ENCODE measurements at regions not wholly inside any gene's neighbourhood (a gene's known extent, or its start where the extent isn't known, plus 50 kb on each side); places are given as distances from the start of the nearest gene placed in this dataset.

DNA sequence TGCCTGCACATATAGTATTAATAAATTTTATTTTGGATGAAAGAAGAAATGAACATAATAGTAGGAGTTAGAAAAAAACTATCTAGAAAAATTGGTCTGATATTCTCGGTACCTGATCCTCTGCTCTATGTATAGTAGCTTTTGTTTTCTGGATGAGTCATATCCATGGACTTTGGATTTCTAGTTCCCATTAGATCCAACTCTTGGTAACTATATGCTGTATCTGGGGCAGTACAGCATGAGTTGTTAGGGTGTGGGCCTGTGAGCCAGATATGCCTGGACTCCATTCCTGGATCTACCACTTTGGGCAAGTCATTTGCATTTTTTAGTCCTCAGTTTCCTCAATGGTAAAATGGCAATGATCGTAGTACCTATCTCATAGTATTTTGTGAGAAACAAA is 372.2 kb upstream of the PKN2 start:
- no peak overlapping the region for H4K91ac ChIP-seq (ENCODE audit: low read depth, low read length, poor library complexity)
- no peak overlapping the region for H3K18ac ChIP-seq (ENCODE audit: low read length)
- H2BK120ac ChIP-seq (ENCODE audit: low read depth, low read length): no peak overlapping the region
- no peak overlapping the region for H3K27ac ChIP-seq (replicated peaks; ENCODE audit: low read length)
- H3K4ac ChIP-seq (ENCODE audit: low read length): no peak overlapping the region
- no peak overlapping the region for H2BK5ac ChIP-seq (ENCODE audit: low read length)
- no peak overlapping the region for H3K4me2 ChIP-seq (ENCODE audit: insufficient read depth, low read length, poor library complexity, severe bottlenecking)
- no peaks in the 10 kb centered on the region for H3K36me3 ChIP-seq (replicated peaks in 1 of 2; ENCODE audit: control insufficient read depth in 2 of 2, insufficient read depth in 2 of 2, low read length in 2 of 2)
- no peak overlapping the region for H3K14ac ChIP-seq (ENCODE audit: low read length)
- WGBS, 2 donors (ENCODE audit: extremely low coverage in 2 of 2, insufficient read length in 2 of 2, insufficient replicate concordance in 1 of 2): no CpG with 5 or more reads among the region's 2 CpGs
- DNase-seq (ENCODE audit: low spot score): no peak
- no peaks in the 10 kb centered on the region for H3K4me1 ChIP-seq (ENCODE audit: control insufficient read depth in 2 of 2, insufficient read depth in 1 of 2, low read depth in 1 of 2, low read length in 2 of 2)
- no peaks in the 10 kb centered on the region for H3K27me3 ChIP-seq (ENCODE audit: control insufficient read depth in 3 of 3, insufficient read depth in 3 of 3, low read depth in 1 of 3, low read length in 3 of 3)
- H2AFZ ChIP-seq (ENCODE audit: low read length): no peak overlapping the region
- H2BK12ac ChIP-seq (ENCODE audit: low read length): no peak overlapping the region
- H3K23ac ChIP-seq (ENCODE audit: low read depth, low read length, poor library complexity): no peak overlapping the region
- no peaks in the 10 kb centered on the region for H3K79me1 ChIP-seq (ENCODE audit: low read depth, low read length)
- H3K9ac ChIP-seq (ENCODE audit: low read depth, low read length, poor library complexity): no peak overlapping the region
- H4K8ac ChIP-seq (ENCODE audit: low read depth, low read length): no peak overlapping the region
- H2BK15ac ChIP-seq (ENCODE audit: low read length): no peak overlapping the region
- peaks cover 0 to 2% of the 10 kb centered on the region in 2 donors for H3K9me3 ChIP-seq (replicated peaks in 1 of 2; ENCODE audit: control insufficient read depth in 2 of 2, insufficient read depth in 1 of 2, low read depth in 1 of 2, low read length in 2 of 2)
- no peak overlapping the region for H2AK5ac ChIP-seq (ENCODE audit: low read depth, low read length)
- no peak overlapping the region for H3K4me3 ChIP-seq (ENCODE audit: low read length in 2 of 2)

DNA sequence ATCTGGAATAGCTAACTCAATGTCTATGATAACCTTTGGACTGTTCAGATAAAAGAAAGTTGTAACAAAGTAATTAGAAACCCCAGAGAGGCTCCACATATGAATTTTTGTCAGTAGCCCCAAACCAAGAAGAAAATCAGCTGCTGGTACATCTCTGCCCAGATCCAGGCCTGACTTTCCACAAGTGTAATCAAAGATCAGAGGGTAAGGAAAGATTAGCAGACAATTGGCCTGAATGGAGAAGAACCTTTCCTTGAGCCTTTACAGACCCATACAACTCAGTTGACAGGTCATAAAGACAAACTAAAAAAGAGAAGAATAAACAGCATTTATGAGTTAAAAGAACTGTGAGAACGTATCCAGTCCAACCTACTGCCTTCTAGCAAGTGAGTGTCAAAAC is 366.7 kb upstream of the PKN2 start:
- no peak overlapping the region for H3K18ac ChIP-seq (ENCODE audit: low read length)
- WGBS, 2 donors (ENCODE audit: extremely low coverage in 2 of 2, insufficient read length in 2 of 2, insufficient replicate concordance in 1 of 2): no CpG with 5 or more reads among the region's 1 CpG

DNA sequence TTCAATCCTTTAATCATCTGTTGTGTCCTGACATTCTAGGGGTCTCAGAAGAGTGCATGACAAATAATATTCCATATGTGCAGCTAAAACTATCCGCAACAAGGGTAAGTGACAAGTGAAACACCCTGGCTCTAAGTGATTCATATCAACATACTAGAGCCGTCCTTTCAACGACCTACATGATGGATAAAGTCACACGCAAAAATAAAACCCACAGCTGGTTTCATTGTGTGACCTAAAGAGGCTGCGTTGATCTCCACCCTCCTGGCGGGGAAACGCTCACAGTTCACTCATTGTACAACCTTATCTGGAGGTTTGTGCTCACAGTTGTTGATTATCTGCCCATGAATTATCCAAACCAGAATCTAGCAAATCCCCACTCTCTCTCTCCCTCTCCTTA is 365.3 kb upstream of the PKN2 start:
- H2BK5ac ChIP-seq (ENCODE audit: low read length): no peak overlapping the region
- no peaks in the 10 kb centered on the region for H3K36me3 ChIP-seq (replicated peaks in 1 of 2; ENCODE audit: control insufficient read depth in 2 of 2, insufficient read depth in 2 of 2, low read length in 2 of 2)
- H2BK120ac ChIP-seq (ENCODE audit: low read depth, low read length): no peak overlapping the region
- H2AFZ ChIP-seq (ENCODE audit: low read length): peak overlapping the region; percentile 26
- H3K14ac ChIP-seq (ENCODE audit: low read length): no peak overlapping the region
- H2AK5ac ChIP-seq (ENCODE audit: low read depth, low read length): no peak overlapping the region
- no peaks in the 10 kb centered on the region for H3K79me1 ChIP-seq (ENCODE audit: low read depth, low read length)
- no peaks in the 10 kb centered on the region for H3K27me3 ChIP-seq (ENCODE audit: control insufficient read depth in 3 of 3, insufficient read depth in 3 of 3, low read depth in 1 of 3, low read length in 3 of 3)
- no peak overlapping the region for H2BK15ac ChIP-seq (ENCODE audit: low read length)
- H3K4me2 ChIP-seq (ENCODE audit: insufficient read depth, low read length, poor library complexity, severe bottlenecking): no peak overlapping the region
- H3K4ac ChIP-seq (ENCODE audit: low read length): no peak overlapping the region
- H4K91ac ChIP-seq (ENCODE audit: low read depth, low read length, poor library complexity): no peak overlapping the region
- no peak overlapping the region for H3K18ac ChIP-seq (ENCODE audit: low read length)
- no CpG with 5 or more reads among the region's 7 CpGs for WGBS, 2 donors (ENCODE audit: extremely low coverage in 2 of 2, insufficient read length in 2 of 2, insufficient replicate concordance in 1 of 2)
- H3K4me1 ChIP-seq (ENCODE audit: control insufficient read depth in 2 of 2, insufficient read depth in 1 of 2, low read depth in 1 of 2, low read length in 2 of 2): no peaks in the 10 kb centered on the region
- no peak overlapping the region for H3K27ac ChIP-seq (replicated peaks; ENCODE audit: low read length)
- no peak overlapping the region for H4K8ac ChIP-seq (ENCODE audit: low read depth, low read length)
- H3K9ac ChIP-seq (ENCODE audit: low read depth, low read length, poor library complexity): no peak overlapping the region
- no peak overlapping the region for H3K4me3 ChIP-seq (ENCODE audit: low read length in 2 of 2)
- no peak overlapping the region for H2BK12ac ChIP-seq (ENCODE audit: low read length)
- H3K23ac ChIP-seq (ENCODE audit: low read depth, low read length, poor library complexity): no peak overlapping the region
- DNase-seq (ENCODE audit: low spot score): no peak
- no peaks in the 10 kb centered on the region for H3K9me3 ChIP-seq (replicated peaks in 1 of 2; ENCODE audit: control insufficient read depth in 2 of 2, insufficient read depth in 1 of 2, low read depth in 1 of 2, low read length in 2 of 2)

More for the DNA sequence above, 366.7 kb upstream of the PKN2 start:
- no peak overlapping the region for H2BK12ac ChIP-seq (ENCODE audit: low read length)
- H2AK5ac ChIP-seq (ENCODE audit: low read depth, low read length): no peak overlapping the region
- no peak overlapping the region for H4K91ac ChIP-seq (ENCODE audit: low read depth, low read length, poor library complexity)
- H3K4me1 ChIP-seq (ENCODE audit: control insufficient read depth in 2 of 2, insufficient read depth in 1 of 2, low read depth in 1 of 2, low read length in 2 of 2): no peaks in the 10 kb centered on the region
- H2BK15ac ChIP-seq (ENCODE audit: low read length): no peak overlapping the region
- no peak overlapping the region for H4K8ac ChIP-seq (ENCODE audit: low read depth, low read length)
- H3K27ac ChIP-seq (replicated peaks; ENCODE audit: low read length): no peak overlapping the region
- no peak overlapping the region for H3K4me2 ChIP-seq (ENCODE audit: insufficient read depth, low read length, poor library complexity, severe bottlenecking)
- DNase-seq (ENCODE audit: low spot score): no peak
- H3K4me3 ChIP-seq (ENCODE audit: low read length in 2 of 2): no peak overlapping the region
- no peak overlapping the region for H3K9ac ChIP-seq (ENCODE audit: low read depth, low read length, poor library complexity)
- no peak overlapping the region for H3K4ac ChIP-seq (ENCODE audit: low read length)
- H3K79me1 ChIP-seq (ENCODE audit: low read depth, low read length): no peaks in the 10 kb centered on the region
- no peaks in the 10 kb centered on the region for H3K27me3 ChIP-seq (ENCODE audit: control insufficient read depth in 3 of 3, insufficient read depth in 3 of 3, low read depth in 1 of 3, low read length in 3 of 3)
- H3K14ac ChIP-seq (ENCODE audit: low read length): no peak overlapping the region
- H3K9me3 ChIP-seq (replicated peaks in 1 of 2; ENCODE audit: control insufficient read depth in 2 of 2, insufficient read depth in 1 of 2, low read depth in 1 of 2, low read length in 2 of 2): no peaks in the 10 kb centered on the region
- H2BK120ac ChIP-seq (ENCODE audit: low read depth, low read length): no peak overlapping the region
- H2AFZ ChIP-seq (ENCODE audit: low read length): no peak overlapping the region
- no peaks in the 10 kb centered on the region for H3K36me3 ChIP-seq (replicated peaks in 1 of 2; ENCODE audit: control insufficient read depth in 2 of 2, insufficient read depth in 2 of 2, low read length in 2 of 2)
- H3K23ac ChIP-seq (ENCODE audit: low read depth, low read length, poor library complexity): no peak overlapping the region
- no peak overlapping the region for H2BK5ac ChIP-seq (ENCODE audit: low read length)

DNA sequence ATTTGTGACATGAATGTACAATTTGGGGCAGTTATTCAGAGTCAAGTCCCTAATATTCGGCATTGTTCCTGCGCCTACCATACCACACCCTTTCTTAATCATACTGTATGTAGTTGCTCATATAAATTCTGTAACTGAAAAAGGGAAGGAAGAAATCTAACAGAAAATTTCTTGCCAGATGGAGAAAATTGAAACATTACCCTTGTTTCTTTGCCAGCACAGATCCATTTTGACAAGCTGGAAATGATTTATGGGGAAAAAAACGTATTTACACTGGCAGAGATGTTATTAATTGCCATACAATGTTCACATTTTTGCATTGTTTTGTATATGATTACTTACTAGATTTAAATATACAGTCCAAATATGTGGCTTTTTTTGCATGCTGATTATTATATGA is 363.8 kb upstream of the PKN2 start:
- H3K9ac ChIP-seq (ENCODE audit: low read depth, low read length, poor library complexity): no peak overlapping the region
- no peak overlapping the region for H3K14ac ChIP-seq (ENCODE audit: low read length)
- no peak overlapping the region for H4K91ac ChIP-seq (ENCODE audit: low read depth, low read length, poor library complexity)
- no peaks in the 10 kb centered on the region for H3K79me1 ChIP-seq (ENCODE audit: low read depth, low read length)
- no peak overlapping the region for H3K4ac ChIP-seq (ENCODE audit: low read length)
- H3K23ac ChIP-seq (ENCODE audit: low read depth, low read length, poor library complexity): no peak overlapping the region
- H2BK15ac ChIP-seq (ENCODE audit: low read length): no peak overlapping the region
- H3K18ac ChIP-seq (ENCODE audit: low read length): no peak overlapping the region
- no peak overlapping the region for H2BK5ac ChIP-seq (ENCODE audit: low read length)
- no peak overlapping the region for H2AK5ac ChIP-seq (ENCODE audit: low read depth, low read length)
- no peaks in the 10 kb centered on the region for H3K4me1 ChIP-seq (ENCODE audit: control insufficient read depth in 2 of 2, insufficient read depth in 1 of 2, low read depth in 1 of 2, low read length in 2 of 2)
- no peaks in the 10 kb centered on the region for H3K9me3 ChIP-seq (replicated peaks in 1 of 2; ENCODE audit: control insufficient read depth in 2 of 2, insufficient read depth in 1 of 2, low read depth in 1 of 2, low read length in 2 of 2)
- no peak overlapping the region for H3K27ac ChIP-seq (replicated peaks; ENCODE audit: low read length)
- WGBS, 2 donors (ENCODE audit: extremely low coverage in 2 of 2, insufficient read length in 2 of 2, insufficient replicate concordance in 1 of 2): no CpG with 5 or more reads among the region's 3 CpGs
- H3K4me2 ChIP-seq (ENCODE audit: insufficient read depth, low read length, poor library complexity, severe bottlenecking): no peak overlapping the region
- H2AFZ ChIP-seq (ENCODE audit: low read length): no peak overlapping the region
- DNase-seq (ENCODE audit: low spot score): no peak
- no peak overlapping the region for H2BK120ac ChIP-seq (ENCODE audit: low read depth, low read length)
- H3K27me3 ChIP-seq (ENCODE audit: control insufficient read depth in 3 of 3, insufficient read depth in 3 of 3, low read depth in 1 of 3, low read length in 3 of 3): no peaks in the 10 kb centered on the region
- H3K4me3 ChIP-seq (ENCODE audit: low read length in 2 of 2): no peak overlapping the region
- no peak overlapping the region for H4K8ac ChIP-seq (ENCODE audit: low read depth, low read length)
- H2BK12ac ChIP-seq (ENCODE audit: low read length): no peak overlapping the region
- no peaks in the 10 kb centered on the region for H3K36me3 ChIP-seq (replicated peaks in 1 of 2; ENCODE audit: control insufficient read depth in 2 of 2, insufficient read depth in 2 of 2, low read length in 2 of 2)
